ENCODE measurements at regions not wholly inside any gene's neighbourhood (a gene's known extent, or its start where the extent isn't known, plus 50 kb on each side); places are given as distances from the start of the nearest gene placed in this dataset.
"Not testable (repeated sequence)": the region's sequence is repeated elsewhere in the genome, so short reads cannot be mapped to it uniquely, and the experiment has no call there.

- DNase-seq = no peak
Measured at GRCh38 chr22:46040471-46041465, 63.8 kb upstream of the WNT7B start.

DNA sequence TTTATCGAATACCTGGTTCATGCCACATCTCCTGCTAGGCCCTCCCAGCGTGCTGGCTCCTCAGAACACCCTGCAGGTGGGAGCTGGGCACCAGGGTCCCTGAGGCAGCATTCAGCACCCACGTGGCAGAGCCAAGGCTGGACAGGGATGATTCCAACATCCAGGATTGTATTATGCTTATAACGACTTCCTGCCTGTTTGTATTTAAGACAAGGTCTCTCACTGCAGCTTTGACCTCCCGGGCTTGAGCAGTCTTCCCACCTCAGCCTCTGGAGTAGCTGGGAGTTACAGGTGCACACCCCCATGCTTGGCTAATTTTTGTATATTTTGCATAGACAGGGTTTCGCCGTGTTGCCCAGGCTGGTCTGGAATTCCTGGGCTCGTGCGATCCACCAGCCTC is 64.7 kb upstream of the WNT7B start:
- no peak for DNase-seq

GRCh38 chr22:46042786-46043185 is 65.8 kb upstream of the WNT7B start:
- DNase-seq = no peak

DNA sequence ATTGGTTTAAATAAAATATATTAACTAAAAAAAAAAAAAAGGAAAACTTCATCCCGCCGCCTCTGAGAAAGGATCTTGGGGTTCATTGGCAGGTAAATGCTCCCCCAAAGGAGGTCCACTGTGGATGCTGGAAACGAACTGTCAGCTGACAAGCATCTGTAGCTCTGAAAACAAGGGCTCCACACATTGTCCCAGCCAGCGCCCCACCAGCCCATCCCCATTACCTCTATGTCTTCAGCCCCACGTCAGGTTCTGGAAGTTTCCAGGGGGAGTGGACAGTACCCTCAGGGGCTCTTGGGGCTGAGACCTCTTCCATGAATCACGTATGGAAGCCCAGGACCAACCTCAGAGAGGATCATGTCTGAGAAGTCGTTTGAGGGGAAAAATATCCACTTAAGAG is 66.4 kb upstream of the WNT7B start:
- no peak for DNase-seq

GRCh38 chr22:46043816-46044620 is 67.1 kb upstream of the WNT7B start:
- no peak for DNase-seq

GRCh38 chr22:46044621-46045458 is 67.9 kb upstream of the WNT7B start:
- DNase-seq = no peak

GRCh38 chr22:46045459-46046298 is 68.7 kb upstream of the WNT7B start:
- DNase-seq = no peak

GRCh38 chr22:46046299-46046685 is 69.3 kb upstream of the WNT7B start:
- DNase-seq = no peak

DNA sequence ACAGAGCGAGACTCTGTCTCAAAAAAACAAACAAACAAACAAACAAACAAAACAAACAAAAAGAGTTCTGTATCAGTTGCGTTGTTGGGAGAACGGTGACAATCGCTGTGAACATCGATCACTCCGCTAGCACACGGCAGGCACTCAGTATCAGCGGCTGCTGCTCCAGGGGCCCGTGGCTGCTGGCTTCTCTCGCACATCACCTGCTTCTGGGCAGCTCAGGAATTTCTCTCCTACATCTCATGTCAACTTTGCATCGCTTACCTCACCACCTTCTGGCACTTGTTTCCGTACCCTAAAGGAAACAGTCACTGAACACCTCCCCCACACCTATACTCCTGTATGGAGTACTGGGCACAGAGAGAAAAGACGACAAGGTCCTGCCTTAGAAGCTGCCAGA is 70.3 kb upstream of the WNT7B start:
- DNase-seq = no peak

DNA sequence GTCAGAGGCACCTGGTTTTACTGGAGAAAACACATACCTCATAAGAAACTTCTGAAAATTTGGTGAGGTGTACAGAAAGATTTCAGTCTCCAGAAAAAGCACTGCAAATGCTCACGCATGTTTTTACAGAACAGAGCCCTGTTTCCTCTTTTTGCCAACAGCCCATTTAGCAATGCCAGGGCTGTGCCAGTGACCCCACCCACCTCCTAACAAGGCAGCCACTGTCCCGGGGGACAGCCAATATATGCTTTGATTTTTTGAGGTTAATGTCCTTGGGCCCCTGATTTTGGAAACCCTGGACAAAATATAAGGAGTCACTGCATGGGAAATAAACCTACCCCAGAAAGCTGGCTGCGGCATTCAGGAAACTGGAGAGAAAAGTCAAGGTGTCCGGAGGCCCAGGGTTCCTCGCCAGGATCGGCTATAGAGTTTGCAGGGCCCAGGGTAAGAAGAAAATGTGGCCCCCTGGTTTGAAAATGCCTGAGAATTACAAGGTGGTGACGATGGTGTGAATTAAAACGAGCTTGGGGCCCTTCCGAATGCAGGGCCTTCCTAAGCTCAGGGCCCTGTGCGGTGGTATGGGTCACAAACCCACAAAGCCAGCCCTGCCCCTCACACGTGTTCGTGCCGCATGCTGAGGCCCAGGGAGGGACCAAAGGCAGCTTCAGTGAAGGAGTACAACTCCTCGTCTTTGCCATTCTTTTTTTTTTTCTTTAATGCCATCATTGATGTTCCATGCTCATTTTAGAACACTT is 71.1 kb upstream of the WNT7B start:
- no peak for DNase-seq

GRCh38 chr22:46048661-46049060 is 71.7 kb upstream of the WNT7B start:
- DNase-seq = not testable (repeated sequence)

GRCh38 chr22:46049726-46050450 is 72.9 kb upstream of the WNT7B start:
- no peak for DNase-seq

DNA sequence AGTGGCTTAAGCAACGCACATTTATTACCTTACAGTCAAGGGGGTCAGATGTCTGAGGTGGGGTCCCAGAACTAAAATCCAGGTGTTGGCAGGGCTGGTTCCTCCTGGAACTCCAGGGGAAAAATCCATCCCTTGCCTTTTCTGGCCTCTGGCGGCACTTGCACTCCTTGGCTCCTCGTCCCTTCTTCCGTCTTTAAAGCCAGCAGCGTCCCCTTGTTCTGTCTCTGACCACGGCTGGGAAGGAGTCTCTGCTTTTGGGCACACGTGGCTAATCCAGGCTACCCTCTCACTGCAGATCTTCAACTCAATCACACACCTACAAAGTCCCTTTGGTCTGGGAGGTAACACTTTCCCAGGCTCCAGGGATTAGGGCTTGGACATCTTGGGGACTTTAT is 73.5 kb upstream of the WNT7B start:
- no peak for DNase-seq

DNA sequence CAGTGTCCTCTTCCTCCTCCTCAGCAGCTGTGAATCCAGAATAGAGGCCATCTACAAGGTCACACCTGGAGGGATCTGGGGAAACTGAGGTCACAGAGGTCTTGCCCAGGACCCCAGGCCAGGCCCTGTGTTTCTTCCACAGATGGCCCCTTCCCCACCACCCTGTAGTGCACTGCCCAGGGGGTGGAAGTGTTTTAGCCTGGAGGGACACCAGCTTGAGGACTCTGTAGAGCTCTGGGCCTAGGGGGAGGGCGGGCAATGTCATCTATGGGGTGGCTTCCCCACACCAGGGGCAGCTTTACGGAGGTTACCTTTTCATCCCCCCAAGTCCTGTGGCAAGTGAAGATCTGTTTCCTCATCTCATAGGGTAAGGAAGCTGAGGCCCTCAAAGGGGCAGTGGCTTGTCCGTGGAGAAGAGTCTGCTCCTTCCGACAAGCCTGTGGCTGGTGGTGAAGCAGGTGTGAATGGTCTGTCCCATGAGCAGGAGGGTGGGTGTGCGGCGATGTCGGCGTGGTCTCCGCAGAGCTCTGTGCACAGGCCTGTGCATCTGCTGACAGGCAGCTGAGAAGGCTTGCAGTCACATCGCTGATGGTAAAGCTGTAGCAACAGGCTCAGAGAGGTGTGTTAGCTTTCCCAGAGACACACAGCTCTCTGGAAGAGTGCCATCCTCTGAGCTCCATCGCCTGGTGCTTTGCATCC is 74.1 kb upstream of the WNT7B start:
- DNase-seq = no peak

DNA sequence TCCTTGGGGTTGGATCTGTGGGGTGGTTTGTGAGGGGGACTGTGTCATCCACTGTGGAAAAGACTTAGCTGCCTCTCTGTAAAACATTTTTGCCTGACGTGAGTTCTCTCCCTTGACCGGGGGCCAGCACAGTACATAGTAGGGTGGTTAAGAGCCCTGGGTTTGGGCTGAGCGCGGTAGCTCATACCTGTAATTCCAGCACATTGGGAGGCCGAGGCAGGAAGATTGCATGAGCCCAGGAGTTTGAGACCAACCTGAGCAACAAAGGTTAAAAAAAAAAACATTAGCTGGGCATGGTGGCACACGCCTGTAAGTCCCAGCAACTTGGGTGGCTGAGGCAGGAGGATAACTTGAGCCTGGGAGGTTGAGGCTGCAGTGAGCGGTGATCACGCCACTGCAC is 74.7 kb upstream of the WNT7B start:
- no peak for DNase-seq

DNA sequence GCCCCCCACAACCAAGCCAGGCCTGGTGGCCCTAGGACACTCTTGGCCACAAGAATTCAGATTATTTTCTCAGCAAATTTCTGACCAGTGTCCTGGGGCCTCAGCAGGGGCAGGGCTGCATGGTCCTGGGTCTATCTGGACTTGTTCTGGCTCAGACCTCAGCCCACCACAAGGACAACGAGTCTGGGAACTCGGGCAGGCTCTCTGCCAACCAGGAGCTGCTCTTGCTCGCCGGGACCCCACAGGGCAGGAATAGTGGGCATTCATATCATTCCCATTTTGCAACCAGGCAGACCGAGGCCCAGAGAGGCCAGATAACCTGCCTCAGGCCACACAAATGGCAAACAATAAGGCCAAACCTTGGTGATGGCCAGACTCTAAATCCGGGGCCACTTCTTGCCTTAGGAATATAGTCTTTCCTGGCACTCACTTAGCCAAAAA is 75.4 kb upstream of the WNT7B start:
- DNase-seq = no peak

DNA sequence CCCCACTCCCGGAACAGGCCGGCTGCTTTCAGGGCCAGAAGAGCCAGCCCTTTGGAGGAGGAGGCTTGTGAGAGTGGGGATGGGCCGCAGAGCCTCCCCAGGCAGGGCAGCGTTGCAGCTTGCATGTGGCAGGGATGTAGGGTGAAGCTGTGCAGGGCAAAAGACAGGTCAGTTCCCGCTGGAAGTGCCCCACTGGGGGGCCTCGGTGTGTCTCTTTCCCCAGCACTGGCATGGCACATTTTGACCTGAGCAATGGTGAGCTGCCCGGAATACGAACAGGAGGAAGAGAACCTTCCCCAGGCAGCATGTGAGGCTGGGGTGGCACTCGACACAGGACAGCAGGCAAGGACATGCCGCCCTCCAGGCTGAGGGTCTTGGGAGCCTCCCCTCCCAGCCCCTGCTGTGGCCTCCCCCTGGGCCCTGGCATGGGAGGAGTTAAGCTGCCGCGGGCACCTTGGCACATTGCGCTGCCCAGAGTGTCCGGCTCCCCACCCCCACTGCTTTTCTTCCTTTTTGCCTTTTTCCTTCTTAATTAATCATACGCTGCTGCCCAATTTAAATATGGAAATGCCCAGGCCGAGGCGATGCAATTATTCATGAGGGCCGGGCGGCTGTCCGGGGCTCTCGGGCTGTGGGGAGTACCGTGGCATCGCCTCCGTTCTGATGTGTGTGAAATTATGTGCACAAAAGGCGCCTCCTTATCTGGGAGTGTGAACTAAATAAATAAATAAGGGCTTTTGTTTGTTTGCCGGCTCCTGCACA is 76.0 kb upstream of the WNT7B start:
- no peak for DNase-seq

DNA sequence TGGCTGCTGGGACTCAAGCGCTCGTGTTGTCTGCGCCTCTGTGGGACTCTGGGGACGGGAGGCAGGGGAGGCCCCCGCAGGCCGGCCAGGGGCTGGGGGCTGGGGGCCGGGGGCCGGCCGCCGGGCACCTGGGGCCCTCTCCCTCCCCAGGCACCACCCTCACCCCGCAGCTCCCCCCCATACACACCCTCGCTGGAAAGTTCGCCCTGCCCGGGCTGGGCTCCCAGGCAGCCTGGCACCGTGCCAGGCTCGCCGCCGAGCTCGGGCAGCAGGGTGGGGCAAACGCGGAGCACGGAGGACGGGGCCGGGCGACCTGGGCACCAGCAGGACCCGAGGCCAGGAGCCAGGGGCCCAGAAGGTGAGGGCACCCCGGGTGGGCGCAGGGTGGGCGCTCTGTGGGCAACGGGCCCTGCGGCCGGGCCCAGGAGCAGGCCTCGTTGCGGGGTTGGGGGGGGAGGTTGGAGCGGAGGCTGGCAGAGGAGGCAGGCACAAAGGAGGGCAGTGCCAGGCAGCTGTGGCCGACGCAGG is 76.7 kb upstream of the WNT7B start:
- DNase-seq = no peak

Measured in GOT3 (cell line).